CD4-positive, alpha-beta T cell (primary cell): ENCODE measurements at regions not wholly inside any gene's neighbourhood (a gene's known extent, or its start where the extent isn't known, plus 50 kb on each side); places are given as distances from the start of the nearest gene placed in this dataset.

Experiments used
- ATAC-seq: fragments of 200-7000 bp; cut with Tn5 transposase; one replicate; pipeline ENCODE4 v1.10.0; 2022; ENCODE audit warnings: mild to moderate bottlenecking; ENCODE audit not compliant: poor library complexity
- CTCF ChIA-PET: fragments of 350-600 bp; sonication (Branson Sonifier 250); formaldehyde crosslinking; loops from one replicate; lab custom pipeline; 2021; ENCODE audit warnings: antibody characterized with exemption, inconsistent platforms; lab: Charles Lee
- POLR2A ChIA-PET: fragments of 350-600 bp; sonication (Branson Sonifier 250); formaldehyde crosslinking; loops from one replicate; lab custom pipeline; 2021; ENCODE audit warnings: antibody characterized with exemption, inconsistent platforms; lab: Charles Lee
- DNase-seq, 14 experiments: peaks; one replicate each; pipeline ENCODE4 v3.0.0-alpha.2; 2013 to 2020; ENCODE audit warnings: mixed read lengths in 2 of 14
- H3K27ac ChIP-seq, 2 donors: one replicate each; pipeline versions ENCODE4 v1.5.1 to v1.7.0; 2013; ENCODE audit warnings: low read length in 2 of 2, low read depth in 1 of 2, mild to moderate bottlenecking in 1 of 2
- H3K27me3 ChIP-seq, 2 experiments: 1 replicate in 1 of 2; 2 replicates in 1 of 2; pipeline versions ENCODE4 v1.6.1 to v1.7.0; 2013; ENCODE audit warnings: low read length in 2 of 2, control low read depth in 1 of 2, mild to moderate bottlenecking in 1 of 2, moderate library complexity in 1 of 2; ENCODE audit not compliant: insufficient read depth in 2 of 2, control insufficient read depth in 1 of 2
- H3K36me3 ChIP-seq: one replicate; pipeline ENCODE4 v1.6.1; 2013; ENCODE audit warnings: low read length, control low read depth; ENCODE audit not compliant: insufficient read depth
- H3K4me1 ChIP-seq: one replicate; pipeline ENCODE4 v1.6.1; 2013; ENCODE audit warnings: low read length, control low read depth; ENCODE audit not compliant: insufficient read depth
- H3K4me3 ChIP-seq: one replicate; pipeline ENCODE4 v1.5.1; 2013; ENCODE audit warnings: mild to moderate bottlenecking, low read length, moderate library complexity
- H3K9me3 ChIP-seq, 2 experiments: 1 replicate in 1 of 2; 2 replicates in 1 of 2; pipeline versions ENCODE4 v1.6.1 to v1.7.0; 2013; ENCODE audit warnings: low read length in 2 of 2, mild to moderate bottlenecking in 2 of 2, control low read depth in 1 of 2, moderate library complexity in 1 of 2; ENCODE audit not compliant: control insufficient read depth in 1 of 2, insufficient read depth in 1 of 2
- H3K27ac Mint-ChIP-seq: one replicate; pipeline ENCODE4 v1.8.0; 2020; ENCODE audit warnings: mixed read lengths
- H3K27me3 Mint-ChIP-seq: one replicate; pipeline ENCODE4 v1.8.0; 2021; ENCODE audit warnings: mixed read lengths
- H3K36me3 Mint-ChIP-seq: one replicate; pipeline ENCODE4 v1.8.0; 2021; ENCODE audit warnings: low read depth, mixed read lengths
- H3K4me1 Mint-ChIP-seq: one replicate; pipeline ENCODE4 v1.8.0; 2021; ENCODE audit warnings: low read depth, mixed read lengths
- H3K4me3 Mint-ChIP-seq: one replicate; pipeline ENCODE4 v1.8.0; 2020; ENCODE audit warnings: mild to moderate bottlenecking, mixed read lengths
- H3K9me3 Mint-ChIP-seq: one replicate; pipeline ENCODE4 v1.8.0; 2020; ENCODE audit warnings: mixed read lengths
- CTCF ChIP-seq: fragments of 200-600 bp; IDR thresholded peaks from one replicate; pipeline ENCODE4 v1.8.0; 2022; ENCODE audit warnings: antibody characterized with exemption, mild to moderate bottlenecking
- intact Hi-C, 2 experiments: fragments of 100-400 bp; cut with DNase I in 1 of 2; cut with micrococcal nuclease in 1 of 2; formaldehyde crosslinking; loops; one replicate each; pipeline versions ENCODE4 v1.15.1 to v1.9.0; 2023 to 2025; cut with DNase I, micrococcal nuclease

- H3K4me3 ChIP-seq = no peak overlapping the region
- Mint-ChIP-seq H3K27ac (no peak overlapping the region), H3K9me3 (no peaks in the 10 kb centered on the region), H3K4me3 (no peak overlapping the region), H3K4me1 (no peaks in the 10 kb centered on the region), H3K36me3 (no peaks in the 10 kb centered on the region), H3K27me3 (peaks cover 8% of the 10 kb centered on the region)
- H3K27me3 ChIP-seq = peaks cover 3 to 12% of the 10 kb centered on the region in 2 experiments
- CTCF ChIA-PET = no interaction called here
- no peak for DNase-seq
- ATAC-seq = no peak
- H3K9me3 ChIP-seq = peaks cover 7 to 16% of the 10 kb centered on the region in 2 experiments
- H3K27ac ChIP-seq = no peak overlapping the region
- intact Hi-C loops = loop anchor here in 1 of 2 experiments (5.0 kb wide), 1 partner anchor 82 kb away; no protein-coding TSS in a partner anchor
- no peaks in the 10 kb centered on the region for H3K4me1 ChIP-seq
- POLR2A ChIA-PET = no interaction called here
- no peak for TF ChIP-seq CTCF
- no peaks in the 10 kb centered on the region for H3K36me3 ChIP-seq
These were observed 106.8 kb upstream of the SEC14L1 start for GRCh38 chr17:77033892-77034404.

DNA sequence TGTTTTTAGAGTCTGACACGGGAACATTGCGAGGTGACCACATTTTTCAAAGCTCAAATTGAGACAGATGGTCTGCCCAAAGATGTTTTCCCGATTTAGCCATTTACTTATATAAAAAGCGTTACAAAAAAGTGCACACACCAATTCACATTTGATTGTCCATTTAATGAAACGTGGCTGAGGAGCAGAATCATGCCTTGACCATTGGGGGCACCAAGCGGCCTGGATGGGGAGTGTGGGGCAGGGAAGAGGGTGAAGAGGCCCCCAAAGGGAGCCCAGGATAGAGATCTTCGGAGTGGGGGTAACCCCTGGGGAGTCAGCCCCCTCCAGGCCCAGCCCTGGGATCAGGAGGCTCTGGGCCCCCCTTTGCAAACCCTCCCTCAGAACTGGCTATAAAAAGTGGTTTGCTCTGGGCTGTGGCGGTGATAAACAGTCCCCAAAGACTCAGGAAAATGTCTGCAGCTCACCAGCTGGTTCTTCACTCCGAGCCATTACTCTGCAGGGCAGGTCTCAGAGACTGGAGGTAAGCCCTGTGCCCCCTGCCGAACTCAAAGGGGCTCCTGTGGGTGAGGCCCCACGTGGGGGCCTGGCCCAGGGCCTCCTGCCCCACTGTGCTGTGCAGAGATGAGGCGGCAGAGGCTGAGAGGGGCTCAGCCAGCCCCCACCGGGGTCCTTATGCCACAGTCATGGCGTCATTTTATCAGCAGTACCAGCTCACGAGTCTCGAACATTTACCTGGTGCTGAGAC, 105.9 kb upstream of the SEC14L1 start:
- Histone ChIP-seq H3K36me3 (no peaks in the 10 kb centered on the region), H3K4me1 (no peaks in the 10 kb centered on the region), H3K27ac (no peak overlapping the region), H3K27me3 (peaks cover 3 to 12% of the 10 kb centered on the region in 2 experiments), H3K4me3 (no peak overlapping the region), H3K9me3 (peaks cover 7 to 16% of the 10 kb centered on the region in 2 experiments)
- intact Hi-C loops = loop anchor here in 1 of 2 experiments (5.0 kb wide), 1 partner anchor 83 kb away; no protein-coding TSS in a partner anchor
- ATAC-seq = no peak
- Mint-ChIP-seq H3K27me3 (peaks cover 12% of the 10 kb centered on the region), H3K4me1 (no peaks in the 10 kb centered on the region), H3K9me3 (no peaks in the 10 kb centered on the region), H3K27ac (no peak overlapping the region), H3K4me3 (no peak overlapping the region), H3K36me3 (no peaks in the 10 kb centered on the region)
- no peak for DNase-seq
- ChIA-PET POLR2A (no interaction called here), CTCF (no interaction called here)
- no peak for TF ChIP-seq CTCF

DNA sequence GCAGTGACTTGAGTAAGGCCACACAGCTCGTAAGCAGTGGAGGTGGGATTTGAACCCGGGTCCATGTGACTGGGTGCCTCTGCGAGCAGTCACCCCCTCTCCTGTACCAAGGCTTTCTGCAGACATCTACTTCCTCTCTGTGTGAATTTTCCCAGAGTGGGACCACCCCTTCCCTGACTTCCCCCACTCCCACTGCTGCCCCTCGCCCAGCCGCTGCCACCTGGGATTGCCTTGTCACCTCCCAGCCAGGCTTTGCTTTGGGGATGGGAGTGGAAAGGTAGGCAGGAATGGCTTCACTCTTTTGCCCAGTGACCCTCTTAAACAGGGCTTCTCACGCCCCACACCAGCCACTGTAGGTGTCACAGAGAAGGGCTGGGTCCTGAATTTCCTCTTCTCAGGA, 105.2 kb upstream of the SEC14L1 start:
- DNase-seq (no peak), ATAC-seq (no peak)
- H3K27me3 ChIP-seq = peaks cover 3 to 12% of the 10 kb centered on the region in 2 experiments
- no peaks in the 10 kb centered on the region for H3K4me1 Mint-ChIP-seq
- H3K4me1 ChIP-seq = no peaks in the 10 kb centered on the region
- H3K36me3 ChIP-seq = no peaks in the 10 kb centered on the region
- H3K4me3 Mint-ChIP-seq = no peak overlapping the region
- TF ChIP-seq CTCF = no peak
- H3K27ac ChIP-seq = no peak overlapping the region
- H3K4me3 ChIP-seq = no peak overlapping the region
- POLR2A ChIA-PET = no interaction called here
- H3K9me3 Mint-ChIP-seq = no peaks in the 10 kb centered on the region
- CTCF ChIA-PET = no interaction called here
- peaks cover 12% of the 10 kb centered on the region for H3K27me3 Mint-ChIP-seq
- H3K36me3 Mint-ChIP-seq = no peaks in the 10 kb centered on the region
- peaks cover 7 to 16% of the 10 kb centered on the region in 2 experiments for H3K9me3 ChIP-seq
- no peak overlapping the region for H3K27ac Mint-ChIP-seq
- intact Hi-C loops = no loop called here
